Sciatic nerve (tissue), 2 donors: ENCODE measurements at regions not wholly inside any gene's neighbourhood (a gene's known extent, or its start where the extent isn't known, plus 50 kb on each side); places are given as distances from the start of the nearest gene placed in this dataset.

Source experiments
- ATAC-seq: fragments of 200-7000 bp; cut with Tn5 transposase; one replicate; pipeline ENCODE4 v1.9.1; 2020; ENCODE audit warnings: mild to moderate bottlenecking, moderate library complexity
- DNase-seq: peaks from one replicate; pipeline ENCODE4 v3.0.0-alpha.2; 2020; ENCODE audit warnings: low spot score
- intact Hi-C: fragments of 100-400 bp; cut with DNase I; formaldehyde crosslinking; loops from one replicate; pipeline ENCODE4 v1.14.2; 2022
- donor health status: DM: no; HTN: no; CAD: no.
- donor health status: DM: no; HTN: no; CAD: no.

- DNase-seq (no peak), ATAC-seq (no peak)
- intact Hi-C loops = no loop called here
These were observed 50.0 kb upstream of the SHH start for GRCh38 chr7:155862123-155862892.
